PFSK-1 (cell line): ENCODE measurements at regions not wholly inside any gene's neighbourhood (a gene's known extent, or its start where the extent isn't known, plus 50 kb on each side); places are given as distances from the start of the nearest gene placed in this dataset.

ENCODE experiments used
- FOXP2 ChIP-seq: optimal IDR thresholded peaks from 2 replicates; pipeline ENCODE3; 2011; ENCODE audit warnings: borderline replicate concordance, control low read depth, inconsistent platforms; ENCODE audit not compliant: insufficient read depth; ENCODE audit errors: extremely low read length, extremely low read depth
- POLR2AphosphoS5 ChIP-seq: IDR thresholded peaks from 2 replicates; pipeline ENCODE4 v1.6.1; 2012; ENCODE audit warnings: low read depth, mild to moderate bottlenecking, control low read depth, low read length, moderate library complexity
- REST ChIP-seq, 2 experiments: IDR thresholded peaks; 2 replicates each; pipeline versions ENCODE4 v1.6.1 to v1.8.0; 2011 to 2012; ENCODE audit warnings: low read depth in 2 of 2, low read length in 2 of 2, control low read depth in 1 of 2, inconsistent platforms in 1 of 2, mild to moderate bottlenecking in 1 of 2, moderate library complexity in 1 of 2; ENCODE audit not compliant: insufficient read depth in 1 of 2
- SIN3A ChIP-seq: IDR thresholded peaks from 2 replicates; pipeline ENCODE4 v1.6.1; 2012; ENCODE audit warnings: mild to moderate bottlenecking, low read length, moderate library complexity, borderline replicate concordance; ENCODE audit not compliant: insufficient read depth
- TAF1 ChIP-seq: IDR thresholded peaks from 2 replicates; pipeline ENCODE4 v1.6.1; 2012; ENCODE audit warnings: low read length, control low read depth, borderline replicate concordance; ENCODE audit not compliant: insufficient read depth

- TF ChIP-seq FOXP2, result no peak
- TF ChIP-seq REST (IDR thresholded peaks at IDR 0.05; ENCODE audit: insufficient read depth in 1 of 2, low read depth in 2 of 2, low read length in 2 of 2), result no peak
- no peak for TF ChIP-seq POLR2AphosphoS5
- TF ChIP-seq TAF1, result no peak
- no peak for TF ChIP-seq SIN3A
Observed at GRCh38 chr12:67028529-67028928, 240.6 kb upstream of the CAND1 start.

GRCh38 chr12:67034110-67034879 lies 234.9 kb upstream of the CAND1 start:
- TF ChIP-seq TAF1 (no peak), SIN3A (no peak), FOXP2 (no peak)

GRCh38 chr12:67035121-67035520 lies 234.0 kb upstream of the CAND1 start:
- TF ChIP-seq REST (IDR thresholded peaks at IDR 0.05; ENCODE audit: insufficient read depth in 1 of 2, low read depth in 2 of 2, low read length in 2 of 2), result no peak
- no peak for TF ChIP-seq SIN3A
- no peak for TF ChIP-seq FOXP2
- TF ChIP-seq TAF1, result no peak
- TF ChIP-seq POLR2AphosphoS5, result no peak

GRCh38 chr12:67038486-67038885 lies 230.7 kb upstream of the CAND1 start:
- no peak for TF ChIP-seq FOXP2
- TF ChIP-seq REST (IDR thresholded peaks at IDR 0.05; ENCODE audit: insufficient read depth in 1 of 2, low read depth in 2 of 2, low read length in 2 of 2), result no peak

GRCh38 chr12:67039995-67040860 lies 228.9 kb upstream of the CAND1 start:
- TF ChIP-seq REST (IDR thresholded peaks at IDR 0.05; ENCODE audit: insufficient read depth in 1 of 2, low read depth in 2 of 2, low read length in 2 of 2), result no peak
- no peak for TF ChIP-seq FOXP2
- TF ChIP-seq TAF1, result no peak
- TF ChIP-seq POLR2AphosphoS5, result no peak
- no peak for TF ChIP-seq SIN3A
